ENCODE measurements at regions not wholly inside any gene's neighbourhood (a gene's known extent, or its start where the extent isn't known, plus 50 kb on each side); places are given as distances from the start of the nearest gene placed in this dataset.
A peak's percentile ranks its signal among the peaks of the same experiment; 100 is the strongest.
"Not testable (repeated sequence)": the region's sequence is repeated elsewhere in the genome, so short reads cannot be mapped to it uniquely, and the experiment has no call there.

DNA sequence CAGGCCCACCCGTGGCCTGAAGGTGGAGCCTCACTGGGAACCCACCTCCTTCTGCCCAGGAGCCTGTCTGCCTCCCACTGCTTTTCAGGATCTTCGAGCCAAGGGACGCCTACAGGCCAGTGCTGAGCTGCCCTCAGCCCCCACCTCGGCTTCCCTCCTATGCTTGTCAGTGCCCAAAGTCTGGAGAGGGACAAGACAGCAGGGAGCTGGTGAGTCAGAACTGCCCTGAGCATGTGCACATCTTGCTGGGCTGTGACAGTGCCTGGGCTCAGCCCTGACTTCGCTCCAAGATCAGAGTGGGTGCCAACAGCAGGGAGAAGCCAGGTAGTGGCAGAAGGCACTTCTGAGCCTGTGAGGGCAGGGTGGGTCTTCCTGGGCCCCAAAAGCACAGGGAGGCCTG is 286.8 kb downstream of the AEBP2 start:
- no peak for DNase-seq

- no peak for DNase-seq
These were observed 287.3 kb downstream of the AEBP2 start for GRCh38 chr12:19726592-19726991.

DNA sequence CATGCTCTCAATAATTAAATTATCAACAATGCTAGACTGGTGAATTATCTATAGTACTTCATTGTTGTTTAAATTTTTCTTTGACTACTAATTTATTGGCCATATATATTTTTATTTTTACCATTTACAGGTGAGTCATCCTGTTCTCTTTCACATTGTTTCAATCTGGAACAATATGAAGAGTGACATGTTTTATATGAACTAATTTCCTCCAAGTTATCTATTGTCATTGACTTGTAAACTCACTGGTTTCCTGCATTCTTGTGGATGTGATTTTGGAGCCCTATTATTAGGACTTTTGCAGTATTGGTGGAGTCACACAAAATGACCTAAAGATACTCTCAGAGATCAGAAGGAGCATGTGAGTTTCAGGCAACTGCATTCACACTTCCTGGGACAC is 297.7 kb downstream of the AEBP2 start:
- no peak for DNase-seq

GRCh38 chr12:19739195-19739776 is 300.0 kb downstream of the AEBP2 start:
- peak; percentile 43 for DNase-seq

- DNase-seq = no peak
These were observed 301.3 kb downstream of the AEBP2 start for GRCh38 chr12:19740472-19741131.

DNA sequence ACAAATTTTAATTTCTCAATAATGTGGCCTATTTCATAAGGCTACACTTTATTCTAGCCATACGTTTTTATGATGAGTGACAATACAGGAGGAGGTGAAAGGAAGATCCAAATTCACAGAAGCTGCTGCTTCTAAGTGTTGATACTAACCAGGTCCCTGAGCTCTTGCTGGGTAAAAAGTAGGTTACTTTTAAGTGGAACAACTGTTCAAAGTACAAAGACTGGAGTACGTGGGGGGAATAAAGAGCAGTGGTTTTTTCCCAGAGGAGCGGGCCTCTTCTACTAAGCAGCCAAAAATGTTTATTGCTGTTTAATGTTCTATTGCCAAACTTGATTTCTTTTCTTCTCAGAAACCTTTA is 301.8 kb downstream of the AEBP2 start:
- DNase-seq = no peak

GRCh38 chr12:19744705-19745218 is 305.5 kb downstream of the AEBP2 start:
- DNase-seq = no peak

GRCh38 chr12:19746471-19746870 is 307.2 kb downstream of the AEBP2 start:
- no peak for DNase-seq

GRCh38 chr12:19749906-19750574 is 310.7 kb downstream of the AEBP2 start:
- DNase-seq = no peak

GRCh38 chr12:19751078-19751477 is 311.8 kb downstream of the AEBP2 start:
- no peak for DNase-seq

DNA sequence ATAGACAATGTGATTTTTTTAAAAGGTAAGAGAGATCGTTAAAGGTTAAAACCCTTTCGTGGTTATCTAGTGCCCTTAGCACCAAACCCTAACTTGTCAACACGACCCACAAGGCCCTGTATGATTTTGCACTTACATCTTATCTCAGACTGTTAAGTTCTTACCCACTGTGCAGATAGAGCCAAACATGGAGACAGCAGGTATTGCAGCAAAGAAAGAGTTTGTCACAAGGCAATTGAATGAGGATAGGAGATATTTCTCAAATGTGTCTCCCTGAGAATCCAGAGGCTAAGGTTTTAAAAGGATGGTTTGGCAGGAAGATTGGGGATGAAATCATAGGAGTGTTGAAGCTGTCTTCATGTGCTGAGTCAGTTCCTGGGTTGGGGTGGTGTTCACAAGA is 313.4 kb downstream of the AEBP2 start:
- no peak for DNase-seq

DNA sequence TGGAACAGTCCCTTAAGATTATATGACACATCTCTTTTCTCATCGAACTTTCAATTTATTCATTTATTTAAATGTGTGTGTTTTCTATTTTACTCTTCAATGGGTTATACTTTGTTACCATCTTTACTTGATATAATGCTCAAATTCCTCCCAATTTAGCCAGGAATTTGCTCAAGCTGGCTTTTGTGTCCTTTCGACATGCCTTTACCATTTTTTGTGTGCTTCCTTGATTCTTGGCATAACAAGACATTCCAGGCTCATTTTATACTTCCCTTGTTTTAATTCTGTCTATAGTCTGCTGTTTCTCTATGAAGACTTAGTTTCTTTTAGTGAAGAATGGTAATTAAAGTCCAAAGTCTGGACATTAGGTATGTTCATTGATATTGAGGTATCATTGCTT is 315.8 kb downstream of the AEBP2 start:
- no peak for DNase-seq

GRCh38 chr12:19757317-19757877 is 318.1 kb downstream of the AEBP2 start:
- peak; percentile 9 for DNase-seq

DNA sequence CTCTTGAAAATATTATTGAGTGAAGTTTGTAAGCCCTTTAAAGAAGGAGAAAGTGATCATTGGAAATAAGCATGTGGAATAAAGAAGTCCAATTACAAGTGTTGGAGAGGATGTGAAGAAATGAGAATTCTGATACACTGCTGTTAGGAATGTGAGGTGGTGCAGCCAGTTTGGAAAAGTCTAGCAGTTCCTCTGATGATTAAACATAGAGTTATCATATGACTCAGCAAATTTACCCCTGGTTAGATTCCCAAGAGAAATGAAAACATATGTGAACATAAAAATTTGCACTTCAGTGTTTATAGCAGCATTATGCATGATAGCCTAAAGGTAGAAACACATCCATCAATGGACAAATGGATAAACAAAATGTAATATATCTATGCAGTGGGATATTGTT is 319.9 kb downstream of the AEBP2 start:
- DNase-seq = no peak

GRCh38 chr12:19760611-19761010 is 321.3 kb downstream of the AEBP2 start:
- no peak for DNase-seq

DNA sequence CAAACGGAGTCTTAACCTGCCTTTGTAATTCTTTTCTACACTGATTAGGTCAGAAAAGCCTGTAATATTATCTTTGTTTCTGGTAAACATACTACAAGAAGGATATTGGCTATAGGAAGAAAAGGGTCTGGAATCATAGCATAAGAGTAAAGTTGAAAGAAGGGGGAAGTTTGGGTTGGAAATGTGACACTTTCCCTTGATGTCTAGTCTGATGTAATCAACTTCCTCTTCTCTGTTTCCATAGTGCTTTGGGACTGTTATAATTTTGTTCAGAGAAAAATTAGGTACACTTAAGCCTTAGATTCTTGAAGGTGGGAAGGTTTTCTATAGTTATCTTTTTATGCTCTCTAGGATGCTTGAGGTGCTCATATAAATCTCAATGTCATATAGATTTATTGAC is 322.2 kb downstream of the AEBP2 start:
- no peak for DNase-seq

GRCh38 chr12:19763488-19763887 is 324.2 kb downstream of the AEBP2 start:
- DNase-seq = no peak

DNA sequence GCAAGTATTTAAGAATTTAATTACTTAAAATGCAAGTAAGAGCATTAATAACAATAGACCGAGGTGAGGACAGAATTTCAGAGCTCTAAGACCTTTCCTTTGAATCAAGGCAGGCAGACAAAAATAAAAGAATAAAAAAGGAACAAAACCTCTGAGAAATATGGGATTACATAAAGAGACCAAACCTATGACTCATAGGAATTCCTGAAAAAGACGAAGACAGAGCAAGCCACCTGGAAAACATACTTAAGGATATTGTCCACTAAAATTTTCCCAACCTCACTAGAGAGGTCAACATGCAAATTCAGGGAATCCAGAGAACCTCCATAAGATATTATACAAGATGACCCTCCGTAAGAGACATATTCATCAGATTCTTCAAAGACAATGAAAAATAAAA is 325.1 kb downstream of the AEBP2 start:
- no peak for DNase-seq

- no peak for DNase-seq
These were observed 332.6 kb downstream of the AEBP2 start for GRCh38 chr12:19771858-19772257.

DNA sequence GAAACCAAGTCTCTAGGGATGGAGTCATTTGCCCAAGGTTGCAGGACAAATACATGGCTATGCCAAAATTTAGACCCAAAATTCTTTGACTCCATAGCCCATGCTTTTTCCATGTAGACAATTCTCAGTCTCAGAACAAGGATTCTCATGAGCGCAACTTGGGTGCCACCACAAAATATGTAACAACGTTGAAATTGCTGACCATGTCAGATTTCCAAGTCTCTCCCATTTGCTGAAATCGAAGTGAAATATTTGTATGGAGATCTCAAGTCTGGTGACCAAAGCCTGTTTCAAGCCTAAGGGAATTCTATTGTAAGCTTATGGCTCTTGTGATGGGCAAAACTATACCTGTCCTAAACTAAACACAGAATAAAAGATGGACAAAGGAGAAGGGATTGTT is 333.5 kb downstream of the AEBP2 start:
- DNase-seq = no peak

- DNase-seq = no peak
These were observed 335.9 kb downstream of the AEBP2 start for GRCh38 chr12:19775241-19775640.

GRCh38 chr12:19775976-19776375 is 336.7 kb downstream of the AEBP2 start:
- not testable (repeated sequence) for DNase-seq

- no peak for DNase-seq
These were observed 338.9 kb downstream of the AEBP2 start for GRCh38 chr12:19778172-19778571.

DNA sequence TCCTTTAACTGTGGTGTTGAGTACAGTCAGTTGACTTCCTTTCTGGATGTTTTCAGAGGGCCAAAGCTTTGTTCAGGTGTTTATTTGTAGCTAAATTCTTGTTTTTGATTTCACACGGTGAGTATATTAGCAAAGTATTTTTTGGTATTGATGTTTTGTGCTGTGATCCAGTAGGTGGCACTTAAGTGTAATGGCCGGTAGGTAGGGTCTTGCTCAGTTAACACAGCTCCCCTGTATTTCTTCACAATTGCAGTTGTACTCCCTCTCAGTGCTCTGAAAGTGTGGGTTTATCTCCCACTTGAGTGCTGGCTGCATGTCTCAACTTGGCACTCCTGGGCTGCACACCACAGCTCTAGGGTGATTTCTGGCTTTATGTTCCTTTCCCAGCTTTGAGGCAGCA is 339.5 kb downstream of the AEBP2 start:
- DNase-seq = no peak

Data from CD4-positive, alpha-beta T cell treated with Interleukin-12 subunit alpha and Interleukin-12 subunit beta, for 1 hour (primary cell).